Calu3 (cell line): ENCODE measurements at regions not wholly inside any gene's neighbourhood (a gene's known extent, or its start where the extent isn't known, plus 50 kb on each side); places are given as distances from the start of the nearest gene placed in this dataset.

ENCODE experiments used
- BruUV-seq: library from RNA; stranded (reverse); fragments of 400-500 nt; replicated peaks from 2 replicates; lab custom pipeline; 2021; lab: Mats Ljungman, UMichigan
- CTCF ChIA-PET: fragments of 300-600 bp; sonication (Branson Sonifier 250); formaldehyde crosslinking; loops from one replicate; lab custom pipeline; 2022; ENCODE audit warnings: antibody characterized with exemption; lab: Charles Lee
- DNase-seq: peaks from one replicate; pipeline ENCODE4 v3.0.0; 2022
- H3K27ac Mint-ChIP-seq: one replicate; pipeline ENCODE4 v1.8.0; 2022; ENCODE audit warnings: mixed read lengths; ENCODE audit not compliant: unreplicated experiment
- H3K27me3 Mint-ChIP-seq: one replicate; pipeline ENCODE4 v1.8.0; 2022; ENCODE audit warnings: mixed read lengths; ENCODE audit not compliant: unreplicated experiment
- H3K36me3 Mint-ChIP-seq: one replicate; pipeline ENCODE4 v1.8.0; 2022; ENCODE audit warnings: mild to moderate bottlenecking, moderate library complexity, mixed read lengths; ENCODE audit not compliant: insufficient read depth, unreplicated experiment
- H3K4me1 Mint-ChIP-seq: one replicate; pipeline ENCODE4 v1.8.0; 2022; ENCODE audit warnings: mild to moderate bottlenecking, low read depth, mixed read lengths; ENCODE audit not compliant: unreplicated experiment
- H3K4me3 Mint-ChIP-seq: one replicate; pipeline ENCODE4 v1.8.0; 2022; ENCODE audit warnings: mild to moderate bottlenecking, low read depth, moderate library complexity, mixed read lengths; ENCODE audit not compliant: unreplicated experiment
- H3K9me3 Mint-ChIP-seq: one replicate; pipeline ENCODE4 v1.8.0; 2022; ENCODE audit warnings: low read depth, mixed read lengths; ENCODE audit not compliant: unreplicated experiment
- CTCF ChIP-seq: fragments of 200-600 bp; IDR thresholded peaks from one replicate; pipeline ENCODE4 v1.8.0; 2022; ENCODE audit warnings: antibody characterized with exemption; ENCODE audit not compliant: unreplicated experiment
- intact Hi-C: fragments of 100-400 bp; cut with micrococcal nuclease; formaldehyde crosslinking; loops from one replicate; pipeline ENCODE4 v1.10.0; 2022; ENCODE audit not compliant: unreplicated experiment

DNA sequence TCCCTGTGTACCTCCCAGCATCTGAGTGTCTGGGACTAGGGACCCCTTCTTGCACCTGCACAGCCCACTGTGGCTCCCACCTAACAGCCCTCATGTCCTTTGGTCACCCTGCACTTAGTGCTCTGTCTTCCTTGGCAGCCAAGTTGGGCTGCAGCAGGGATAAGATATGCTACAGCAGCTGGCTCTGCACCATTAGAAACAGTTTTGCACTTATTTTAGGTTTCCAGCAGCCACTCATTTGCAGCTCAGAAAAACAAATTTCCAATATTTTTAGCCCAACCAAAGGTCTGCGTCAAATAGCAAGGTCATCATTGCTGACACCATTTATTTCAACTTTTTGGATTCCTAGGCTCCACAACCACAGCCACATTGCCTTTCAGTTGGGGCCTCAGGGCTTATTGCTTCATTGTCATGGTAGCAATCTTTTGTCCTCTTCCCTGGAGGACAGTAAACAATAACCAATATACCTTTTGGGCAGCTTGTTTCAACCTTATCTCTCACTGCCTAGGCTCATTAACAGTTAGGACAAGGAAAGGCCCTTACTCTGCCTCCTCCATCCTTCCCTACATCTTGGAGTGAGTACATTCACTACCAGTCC is 263.9 kb downstream of the COX7C start:
- no peak for DNase-seq
- Mint-ChIP-seq H3K4me1 (peaks cover 9% of the 10 kb centered on the region), H3K36me3 (no peaks in the 10 kb centered on the region), H3K9me3 (no peaks in the 10 kb centered on the region), H3K27me3 (no peaks in the 10 kb centered on the region), H3K27ac (no peak overlapping the region), H3K4me3 (no peak overlapping the region)
- no peak for TF ChIP-seq CTCF
- no TSS peak for BruUV-seq
- intact Hi-C loops, result loop anchor here (1.0 to 5.0 kb wide), 3 partner anchors 87 to 521 kb away; no protein-coding TSS in a partner anchor
- CTCF ChIA-PET, result interaction anchor here (3.7 kb wide), 1 partner anchor 87 kb away, joined by 67 read pairs; no protein-coding TSS in a partner anchor

GRCh38 chr5:86884608-86885007 is 266.9 kb downstream of the COX7C start:
- H3K27me3 Mint-ChIP-seq, result no peaks in the 10 kb centered on the region
- DNase-seq, result no peak
- CTCF ChIA-PET, result no interaction called here
- no peak overlapping the region for H3K4me3 Mint-ChIP-seq
- peaks cover 9% of the 10 kb centered on the region for H3K4me1 Mint-ChIP-seq
- no peaks in the 10 kb centered on the region for H3K36me3 Mint-ChIP-seq
- intact Hi-C loops, result loop anchor here (5.0 kb wide), 2 partner anchors 202 to 518 kb away; no protein-coding TSS in a partner anchor
- TF ChIP-seq CTCF, result no peak
- H3K9me3 Mint-ChIP-seq, result no peaks in the 10 kb centered on the region
- no TSS peak for BruUV-seq
- H3K27ac Mint-ChIP-seq, result no peak overlapping the region

GRCh38 chr5:86885011-86885410 is 267.3 kb downstream of the COX7C start:
- DNase-seq, result no peak
- intact Hi-C loops, result no loop called here
- Mint-ChIP-seq H3K36me3 (no peaks in the 10 kb centered on the region), H3K4me3 (no peak overlapping the region), H3K27me3 (no peaks in the 10 kb centered on the region), H3K27ac (no peak overlapping the region), H3K4me1 (peaks cover 9% of the 10 kb centered on the region), H3K9me3 (no peaks in the 10 kb centered on the region)
- CTCF ChIA-PET, result no interaction called here
- BruUV-seq, result no TSS peak
- TF ChIP-seq CTCF, result no peak

DNA sequence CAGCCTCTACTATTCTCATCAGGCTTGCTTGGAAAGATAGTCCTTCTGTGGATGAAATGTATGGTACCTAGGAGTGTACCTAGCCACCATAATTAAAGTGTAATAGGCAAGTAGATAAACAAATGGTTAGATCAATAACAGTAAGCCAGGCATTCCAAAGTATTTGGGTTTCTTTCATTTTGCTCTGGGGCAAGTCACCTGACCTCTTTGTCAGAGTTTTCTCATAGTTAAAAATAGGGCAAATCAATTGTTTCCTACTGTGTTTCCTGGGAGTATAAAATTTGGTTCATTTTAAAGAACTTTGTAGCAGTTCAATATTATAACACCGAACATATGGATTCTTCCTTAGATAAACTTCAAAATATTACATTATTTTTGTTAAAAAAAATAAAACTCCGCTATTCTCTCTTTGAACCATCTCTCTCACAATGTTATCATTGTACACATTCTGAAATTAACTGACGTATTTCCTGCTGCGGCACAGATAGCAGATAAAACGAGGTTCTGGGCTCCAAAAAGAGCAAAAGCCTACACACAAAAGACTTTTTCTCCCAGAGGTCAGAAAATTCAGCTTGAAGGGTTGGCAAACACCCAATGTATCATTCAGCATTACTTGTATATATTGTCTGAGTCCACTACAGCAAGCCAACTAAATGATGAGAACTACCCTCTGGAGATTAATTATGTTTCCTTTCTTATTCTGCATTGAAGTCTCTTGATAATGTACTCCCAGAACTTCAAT is 267.9 kb downstream of the COX7C start:
- no peak overlapping the region for H3K27ac Mint-ChIP-seq
- TF ChIP-seq CTCF, result no peak
- H3K4me1 Mint-ChIP-seq, result peaks cover 9% of the 10 kb centered on the region
- H3K4me3 Mint-ChIP-seq, result no peak overlapping the region
- intact Hi-C loops, result no loop called here
- no TSS peak for BruUV-seq
- H3K36me3 Mint-ChIP-seq, result no peaks in the 10 kb centered on the region
- H3K27me3 Mint-ChIP-seq, result no peaks in the 10 kb centered on the region
- H3K9me3 Mint-ChIP-seq, result no peaks in the 10 kb centered on the region
- CTCF ChIA-PET, result no interaction called here
- no peak for DNase-seq
